Bronchial epithelial cell (primary cell): ENCODE measurements at regions not wholly inside any gene's neighbourhood (a gene's known extent, or its start where the extent isn't known, plus 50 kb on each side); places are given as distances from the start of the nearest gene placed in this dataset.

Experiments
- DNase-seq: peaks from one replicate; pipeline ENCODE4 v3.0.0-alpha.2; 2010; ENCODE audit warnings: low read depth
- FAIRE-seq: peaks from 2 replicates; lab custom pipeline; 2011; peaks lifted over from hg19 to GRCh38; lab: Jason Lieb, UNC
- H3K27me3 ChIP-seq: 2 replicates; pipeline ENCODE4 v1.5.1; 2011; ENCODE audit warnings: low read length; ENCODE audit not compliant: control insufficient read depth, insufficient read depth
- H3K36me3 ChIP-seq: 2 replicates; pipeline ENCODE4 v1.5.1; 2011; ENCODE audit warnings: low read length; ENCODE audit not compliant: control insufficient read depth, insufficient read depth
- H3K4me3 ChIP-seq: 2 replicates; pipeline ENCODE4 v1.5.1; 2011; ENCODE audit warnings: mild to moderate bottlenecking, low read depth, low read length, control low read depth
- CTCF ChIP-seq: IDR thresholded peaks from 2 replicates; pipeline ENCODE4 v1.5.1; 2011; ENCODE audit warnings: mild to moderate bottlenecking, moderate library complexity, low read length, control low read depth, inconsistent platforms; ENCODE audit not compliant: insufficient read depth, severe bottlenecking

- Histone ChIP-seq H3K36me3 (no peaks in the 10 kb centered on the region), H3K4me3 (no peak overlapping the region), H3K27me3 (peaks cover 2% of the 10 kb centered on the region)
- FAIRE-seq (no peak), DNase-seq (no peak)
- no peak for TF ChIP-seq CTCF
Observed at GRCh38 chr11:70604630-70605467, 206.5 kb downstream of the CTTN start.

DNA sequence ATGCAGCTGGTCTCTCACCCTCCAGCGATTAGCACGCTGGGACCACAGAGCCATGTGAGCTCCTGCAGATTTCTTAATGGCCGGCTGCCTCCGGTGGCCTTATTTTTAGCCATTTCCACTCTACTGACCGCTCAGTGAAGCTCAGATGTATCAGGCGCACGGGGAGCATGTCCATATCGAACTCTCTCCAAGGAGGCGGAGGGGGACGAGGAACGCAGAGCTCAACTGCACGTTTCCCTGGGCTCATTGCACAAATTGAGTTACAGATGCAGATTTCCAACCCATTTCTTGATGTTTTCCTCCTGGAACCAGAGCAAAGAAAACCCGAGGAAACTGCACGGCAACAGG lies 207.1 kb downstream of the CTTN start:
- no peak for TF ChIP-seq CTCF
- H3K4me3 ChIP-seq, result no peak overlapping the region
- no peaks in the 10 kb centered on the region for H3K36me3 ChIP-seq
- no peak for FAIRE-seq
- no peak for DNase-seq
- peaks cover 2% of the 10 kb centered on the region for H3K27me3 ChIP-seq

DNA sequence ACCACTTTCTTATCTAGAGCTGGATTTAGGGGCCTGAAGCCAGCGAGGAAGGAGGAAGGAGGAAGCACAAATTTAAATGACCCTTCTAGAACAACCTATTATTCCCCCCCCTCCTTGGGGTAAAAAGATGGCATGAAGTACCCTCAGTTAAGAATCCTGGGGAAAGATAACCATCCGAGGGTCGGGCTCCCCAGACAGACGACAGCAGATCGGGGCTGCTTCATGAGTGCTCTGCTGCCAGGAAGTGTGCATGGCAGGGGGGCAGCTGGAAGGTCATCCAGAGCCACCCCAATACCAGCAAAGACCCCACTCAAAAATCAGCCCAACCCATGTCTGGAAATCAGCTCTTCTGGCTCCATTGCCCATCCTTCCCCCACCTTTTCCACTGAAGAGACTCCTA lies 207.5 kb downstream of the CTTN start:
- H3K4me3 ChIP-seq, result no peak overlapping the region
- DNase-seq (no peak), FAIRE-seq (no peak)
- H3K27me3 ChIP-seq, result peaks cover 2% of the 10 kb centered on the region
- H3K36me3 ChIP-seq, result no peaks in the 10 kb centered on the region
- TF ChIP-seq CTCF, result no peak

DNA sequence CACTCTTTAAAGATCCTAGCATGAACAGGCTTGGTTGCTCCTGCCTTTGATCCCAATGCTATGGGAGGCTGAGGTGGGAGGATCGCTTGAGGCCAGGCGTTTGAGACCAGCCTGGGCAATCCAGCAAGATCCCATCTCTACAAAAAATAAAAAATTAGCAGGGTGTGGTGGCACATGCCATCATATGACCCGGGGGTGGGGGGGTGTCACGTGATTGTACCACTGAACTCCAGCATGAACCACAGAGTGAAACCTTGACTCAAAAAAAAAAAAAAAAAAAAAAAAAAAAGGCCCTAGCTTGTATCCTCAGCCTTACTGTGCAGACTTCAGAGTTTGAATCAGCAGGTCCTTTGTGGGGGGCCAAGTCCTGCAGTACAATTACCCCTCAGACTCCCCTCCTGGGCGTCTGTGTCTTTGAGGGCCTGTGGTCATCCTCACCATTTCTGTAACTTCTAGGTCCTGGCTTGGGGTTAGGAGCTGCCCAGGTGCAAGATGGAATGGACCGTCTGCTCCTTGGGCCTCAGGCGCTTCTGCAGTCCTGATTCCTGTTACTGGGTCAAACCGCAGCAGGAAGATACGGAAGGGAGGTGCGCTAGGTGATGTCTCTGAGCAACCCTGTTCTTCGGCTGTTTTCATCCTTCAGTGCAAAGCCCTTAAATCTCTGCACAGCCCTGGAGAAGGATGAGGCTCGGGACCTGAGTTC lies 208.1 kb downstream of the CTTN start:
- no peak overlapping the region for H3K4me3 ChIP-seq
- FAIRE-seq (no peak), DNase-seq (no peak)
- peaks cover 2% of the 10 kb centered on the region for H3K27me3 ChIP-seq
- no peaks in the 10 kb centered on the region for H3K36me3 ChIP-seq
- TF ChIP-seq CTCF, result no peak

DNA sequence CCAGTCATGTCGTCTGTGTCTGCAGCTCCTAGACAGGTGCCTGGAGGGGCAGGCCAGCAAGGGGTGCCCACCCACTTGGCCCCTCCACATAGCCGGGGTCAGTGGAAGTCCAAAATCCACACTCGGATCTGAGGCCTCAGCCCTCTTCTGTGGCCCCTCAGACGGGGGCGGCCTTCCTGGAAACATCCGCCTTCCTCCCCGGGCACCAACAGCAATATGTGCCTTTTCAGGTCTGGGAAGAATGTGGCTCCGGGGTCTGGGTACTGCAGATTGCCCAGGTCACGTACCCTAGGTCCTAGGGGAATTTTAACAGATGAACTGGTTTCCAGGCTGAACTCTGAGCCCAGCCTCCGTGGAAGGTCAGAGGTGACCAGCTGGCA lies 208.6 kb downstream of the CTTN start:
- no peak for TF ChIP-seq CTCF
- no peak for FAIRE-seq
- no peak overlapping the region for H3K4me3 ChIP-seq

More for the DNA sequence above, 208.6 kb downstream of the CTTN start:
- H3K36me3 ChIP-seq, result no peaks in the 10 kb centered on the region
- peaks cover 2% of the 10 kb centered on the region for H3K27me3 ChIP-seq
- DNase-seq, result no peak
